ENCODE measurements at regions not wholly inside any gene's neighbourhood (a gene's known extent, or its start where the extent isn't known, plus 50 kb on each side); places are given as distances from the start of the nearest gene placed in this dataset.

GRCh38 chr2:196370381-196370780, 199.0 kb upstream of the STK17B start:
- no peak for TF ChIP-seq CTCF (IDR thresholded peaks at IDR 0.05)
- no peak for TF ChIP-seq EP300 (IDR thresholded peaks at IDR 0.05)

Data from ovary (tissue), 3 donors.